ENCODE measurements at regions not wholly inside any gene's neighbourhood (a gene's known extent, or its start where the extent isn't known, plus 50 kb on each side); places are given as distances from the start of the nearest gene placed in this dataset.

DNA sequence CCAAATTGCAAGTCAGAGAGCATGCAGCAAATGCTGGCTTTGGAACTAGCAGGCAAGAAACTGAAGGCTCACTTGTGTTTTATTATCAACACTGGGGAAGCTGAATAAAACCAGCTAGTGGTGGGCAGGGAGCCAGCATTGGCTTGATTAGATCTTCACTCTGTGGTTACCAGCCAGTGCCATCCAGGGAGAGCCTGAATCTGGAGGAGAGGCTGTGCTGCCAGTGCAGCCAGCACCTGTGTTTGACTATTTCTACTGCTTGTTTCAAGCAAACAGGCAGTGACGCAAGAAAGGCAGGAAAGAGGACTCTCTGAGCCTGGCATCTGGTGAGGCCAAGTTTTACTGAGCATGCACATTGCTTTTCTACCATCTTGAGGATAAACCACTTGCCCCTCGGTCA, 247.0 kb downstream of the PHLDA1 start (continued):
- peak; percentile 94 for TF ChIP-seq CEBPB (IDR thresholded peaks at IDR 0.05; ENCODE audit: borderline replicate concordance, low read depth, low read length)
- no peak for TF ChIP-seq HIVEP1 (CRISPR knock-in tag; IDR thresholded peaks at IDR 0.05)
- TF ChIP-seq, protein P1, sequence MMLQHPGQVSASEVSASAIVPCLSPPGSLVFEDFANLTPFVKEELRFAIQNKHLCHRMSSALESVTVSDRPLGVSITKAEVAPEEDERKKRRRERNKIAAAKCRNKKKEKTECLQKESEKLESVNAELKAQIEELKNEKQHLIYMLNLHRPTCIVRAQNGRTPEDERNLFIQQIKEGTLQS (CRISPR knock-in tag; IDR thresholded peaks at IDR 0.05) = peak; percentile 48
- TF ChIP-seq, protein P2, sequence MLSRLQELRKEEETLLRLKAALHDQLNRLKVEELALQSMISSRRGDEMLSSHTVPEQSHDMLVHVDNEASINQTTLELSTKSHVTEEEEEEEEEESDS (CRISPR knock-in tag; IDR thresholded peaks at IDR 0.05; ENCODE audit: borderline replicate concordance) = no peak
- 0 out of 2 replicates have a peak, but pooled peaks have one; percentile 18 for TF ChIP-seq ETV5 (CRISPR knock-in tag; IDR thresholded peaks at IDR 0.05; ENCODE audit: borderline replicate concordance)
- TF ChIP-seq NR2F6 (IDR thresholded peaks at IDR 0.05) = no peak
- peak; percentile 14; the same call in 1 of the 2 replicates for TF ChIP-seq NR2F6 (CRISPR knock-in tag; IDR thresholded peaks at IDR 0.05)
- TF ChIP-seq ZNF44 (CRISPR knock-in tag; IDR thresholded peaks at IDR 0.05) = no peak
- no peak for TF ChIP-seq FOXA1 (IDR thresholded peaks at IDR 0.05)
- peak; percentile 70 for TF ChIP-seq FOXA1 (CRISPR knock-in tag; IDR thresholded peaks at IDR 0.05)
- TF ChIP-seq TEAD3 (CRISPR knock-in tag; optimal IDR thresholded peaks at IDR 0.05; ENCODE audit: borderline replicate concordance) = peak; percentile 11
- peak; percentile 54; the same call in 1 of the 2 replicates for TF ChIP-seq ZNF644 (CRISPR knock-in tag; IDR thresholded peaks at IDR 0.05; ENCODE audit: low read depth)
- TF ChIP-seq, protein P3, sequence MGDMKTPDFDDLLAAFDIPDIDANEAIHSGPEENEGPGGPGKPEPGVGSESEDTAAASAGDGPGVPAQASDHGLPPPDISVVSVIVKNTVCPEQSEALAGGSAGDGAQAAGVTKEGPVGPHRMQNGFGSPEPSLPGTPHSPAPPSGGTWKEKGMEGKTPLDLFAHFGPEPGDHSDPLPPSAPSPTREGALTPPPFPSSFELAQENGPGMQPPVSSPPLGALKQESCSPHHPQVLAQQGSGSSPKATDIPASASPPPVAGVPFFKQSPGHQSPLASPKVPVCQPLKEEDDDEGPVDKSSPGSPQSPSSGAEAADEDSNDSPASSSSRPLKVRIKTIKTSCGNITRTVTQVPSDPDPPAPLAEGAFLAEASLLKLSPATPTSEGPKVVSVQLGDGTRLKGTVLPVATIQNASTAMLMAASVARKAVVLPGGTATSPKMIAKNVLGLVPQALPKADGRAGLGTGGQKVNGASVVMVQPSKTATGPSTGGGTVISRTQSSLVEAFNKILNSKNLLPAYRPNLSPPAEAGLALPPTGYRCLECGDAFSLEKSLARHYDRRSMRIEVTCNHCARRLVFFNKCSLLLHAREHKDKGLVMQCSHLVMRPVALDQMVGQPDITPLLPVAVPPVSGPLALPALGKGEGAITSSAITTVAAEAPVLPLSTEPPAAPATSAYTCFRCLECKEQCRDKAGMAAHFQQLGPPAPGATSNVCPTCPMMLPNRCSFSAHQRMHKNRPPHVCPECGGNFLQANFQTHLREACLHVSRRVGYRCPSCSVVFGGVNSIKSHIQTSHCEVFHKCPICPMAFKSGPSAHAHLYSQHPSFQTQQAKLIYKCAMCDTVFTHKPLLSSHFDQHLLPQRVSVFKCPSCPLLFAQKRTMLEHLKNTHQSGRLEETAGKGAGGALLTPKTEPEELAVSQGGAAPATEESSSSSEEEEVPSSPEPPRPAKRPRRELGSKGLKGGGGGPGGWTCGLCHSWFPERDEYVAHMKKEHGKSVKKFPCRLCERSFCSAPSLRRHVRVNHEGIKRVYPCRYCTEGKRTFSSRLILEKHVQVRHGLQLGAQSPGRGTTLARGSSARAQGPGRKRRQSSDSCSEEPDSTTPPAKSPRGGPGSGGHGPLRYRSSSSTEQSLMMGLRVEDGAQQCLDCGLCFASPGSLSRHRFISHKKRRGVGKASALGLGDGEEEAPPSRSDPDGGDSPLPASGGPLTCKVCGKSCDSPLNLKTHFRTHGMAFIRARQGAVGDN (CRISPR knock-in tag; IDR thresholded peaks at IDR 0.05) = peak; percentile 22; the same call in 1 of the 2 replicates
- TF ChIP-seq TOPORS (CRISPR knock-in tag; IDR thresholded peaks at IDR 0.05) = no peak
- peak; percentile 87 for TF ChIP-seq CEBPG (CRISPR knock-in tag; IDR thresholded peaks at IDR 0.05)
- peak; percentile 48; the same call in 1 of the 2 replicates for TF ChIP-seq FOXA3 (CRISPR knock-in tag; IDR thresholded peaks at IDR 0.05)
- TF ChIP-seq SALL1 (CRISPR knock-in tag; IDR thresholded peaks at IDR 0.05) = peak; percentile 46
- no peak for TF ChIP-seq ZSCAN20 (CRISPR knock-in tag; IDR thresholded peaks at IDR 0.05; ENCODE audit: borderline replicate concordance)
- TF ChIP-seq SMC3 (IDR thresholded peaks at IDR 0.05; ENCODE audit: low read length) = peak; percentile 33
- 0 out of 2 replicates have a peak, but pooled peaks have one; percentile 16 for TF ChIP-seq SAP130 (CRISPR knock-in tag; IDR thresholded peaks at IDR 0.05; ENCODE audit: low read depth)
- TF ChIP-seq GLI4 (CRISPR knock-in tag; IDR thresholded peaks at IDR 0.05; ENCODE audit: borderline replicate concordance) = no peak
- peak; percentile 71 for TF ChIP-seq FOXO1 (CRISPR knock-in tag; IDR thresholded peaks at IDR 0.05)
- 0 out of 2 replicates have a peak, but pooled peaks have one; percentile 27 for TF ChIP-seq ZNF12 (CRISPR knock-in tag; IDR thresholded peaks at IDR 0.05)
- 0 out of 2 replicates have a peak, but pooled peaks have one; percentile 31 for TF ChIP-seq SMAD3 (CRISPR knock-in tag; IDR thresholded peaks at IDR 0.05)
- TF ChIP-seq ZNF75D (CRISPR knock-in tag; IDR thresholded peaks at IDR 0.05; ENCODE audit: borderline replicate concordance) = no peak
